K562 (cell line): ENCODE measurements at regions not wholly inside any gene's neighbourhood (a gene's known extent, or its start where the extent isn't known, plus 50 kb on each side); places are given as distances from the start of the nearest gene placed in this dataset.

ENCODE experiments used
- ATAC-seq: fragments of 200-7000 bp; cut with Tn5 transposase; 3 replicates; pipeline ENCODE4 v1.9.1; 2020; ENCODE audit warnings: moderate library complexity
- BruUV-seq: library from RNA; stranded (reverse); fragments of 400-500 nt; replicated peaks from 2 replicates; lab custom pipeline; 2021; lab: Mats Ljungman, UMichigan
- CTCF ChIA-PET: fragments of 300-600 bp; formaldehyde crosslinking; extraction: SDS; loops from one replicate; lab custom pipeline; 2021; ENCODE audit warnings: low intra/inter-chr PET ratio; lab: Yijun Ruan, JAX
- POLR2A ChIA-PET: fragments of 300-600, 350-650 bp; sonication (Branson Sonifier 250); formaldehyde crosslinking; extraction: SDS; loops from one replicate; lab custom pipeline; 2021; ENCODE audit warnings: antibody characterized with exemption, inconsistent platforms; lab: Yijun Ruan, JAX
- DNase-seq, 4 experiments: peaks; one replicate each; pipeline versions ENCODE4 v3.0.0 to v3.0.0-alpha.2; 2011 to 2018; ENCODE audit warnings: low spot score in 3 of 4, mixed read lengths in 3 of 4; ENCODE audit errors: extremely low read depth in 1 of 4
- FAIRE-seq: peaks from 2 replicates; lab custom pipeline; 2011; peaks lifted over from hg19 to GRCh38; lab: Jason Lieb, UNC
- H2AFZ ChIP-seq: 2 replicates; pipeline ENCODE4 v1.6.0; 2011; ENCODE audit warnings: low read depth, low read length, control low read depth, inconsistent platforms
- H3K27ac ChIP-seq: fragments of 200-600 bp; 3 replicates; pipeline ENCODE4 v1.8.0; 2011; ENCODE audit warnings: low read depth, mild to moderate bottlenecking, control low read depth, inconsistent platforms, low read length, moderate library complexity, mixed read lengths; ENCODE audit errors: extremely low read depth
- H3K27me3 ChIP-seq, 2 experiments: fragments of 300-600 bp in 1 of 2; 2 replicates in 1 of 2; 3 replicates in 1 of 2; pipeline versions ENCODE4 v1.6.0 to v1.8.0; 2011; ENCODE audit warnings: inconsistent platforms in 2 of 2, low read length in 2 of 2, mild to moderate bottlenecking in 1 of 2, mixed read lengths in 1 of 2, moderate library complexity in 1 of 2; ENCODE audit not compliant: control insufficient read depth in 2 of 2, insufficient read depth in 2 of 2
- H3K36me3 ChIP-seq: fragments of 300-600 bp; 3 replicates; pipeline ENCODE4 v1.8.0; 2011; ENCODE audit warnings: mild to moderate bottlenecking, low read length, inconsistent platforms; ENCODE audit not compliant: control insufficient read depth, insufficient read depth
- H3K4me1 ChIP-seq, 2 experiments: fragments of 200-600 bp in 1 of 2; replicated peaks in 1 of 2; 2 replicates in 1 of 2; 3 replicates in 1 of 2; pipeline versions ENCODE4 v1.5.1 to v1.8.0; 2011; ENCODE audit warnings: inconsistent platforms in 2 of 2, low read length in 2 of 2, mild to moderate bottlenecking in 1 of 2, mixed read lengths in 1 of 2, moderate library complexity in 1 of 2; ENCODE audit not compliant: control insufficient read depth in 2 of 2, insufficient read depth in 2 of 2
- H3K4me2 ChIP-seq: 2 replicates; pipeline ENCODE4 v1.6.1; 2011; ENCODE audit warnings: low read length, control low read depth, inconsistent platforms, mixed read lengths; ENCODE audit not compliant: insufficient read depth
- H3K4me3 ChIP-seq: fragments of 200-600 bp; sonication (generic), shearing (Covaris generic); 2 replicates; pipeline ENCODE4 v1.5.1; 2016; ENCODE audit warnings: control low read depth, inconsistent platforms
- H3K79me2 ChIP-seq: fragments of 200-600 bp; 3 replicates; pipeline ENCODE4 v1.8.0; 2011; ENCODE audit warnings: low read length, inconsistent platforms; ENCODE audit not compliant: control insufficient read depth, insufficient read depth
- H3K9ac ChIP-seq, 2 experiments: 2 replicates each; pipeline versions ENCODE4 v1.6.0 to v1.6.1; 2011; ENCODE audit warnings: low read depth in 2 of 2, low read length in 2 of 2, control low read depth in 1 of 2, inconsistent platforms in 1 of 2, mild to moderate bottlenecking in 1 of 2, mixed read lengths in 1 of 2; ENCODE audit not compliant: insufficient read depth in 1 of 2
- H3K9me1 ChIP-seq: one replicate; pipeline ENCODE4 v1.6.0; 2011; ENCODE audit warnings: inconsistent platforms, mild to moderate bottlenecking, low read length, moderate library complexity; ENCODE audit not compliant: control insufficient read depth, insufficient read depth
- H3K9me3 ChIP-seq: replicated peaks from 2 replicates; pipeline ENCODE4 v1.5.1; 2011; ENCODE audit warnings: low read depth, low read length, inconsistent platforms; ENCODE audit not compliant: control insufficient read depth, insufficient read depth
- H4K20me1 ChIP-seq: replicated peaks from 2 replicates; pipeline ENCODE4 v1.6.1; 2011; ENCODE audit warnings: low read length, inconsistent platforms, mixed read lengths; ENCODE audit not compliant: control insufficient read depth, insufficient read depth
- DACH1 ChIP-seq: fragments of 450-650 bp; IDR thresholded peaks from 2 replicates; pipeline ENCODE4 v1.6.1; 2018; ENCODE audit not compliant: partially characterized antibody
- TAF9B ChIP-seq: fragments of 450-650 bp; IDR thresholded peaks from 2 replicates; pipeline ENCODE4 v1.6.1; 2018; ENCODE audit warnings: mild to moderate bottlenecking; ENCODE audit not compliant: partially characterized antibody
- TBP ChIP-seq: optimal IDR thresholded peaks from 2 replicates; pipeline ENCODE3; 2011; ENCODE audit warnings: low read depth, low read length, improper control_type of control experiment
- WGBS: fragments of 100-300 bp; shearing (Covaris generic); methylation state at CpG from one replicate; pipeline ENCODE4 v1.1.6; 2016; ENCODE audit warnings: low coverage, mixed read lengths; ENCODE audit not compliant: insufficient coverage; ENCODE audit errors: missing lambda C conversion rate; 5-methylcytosine and 5-hydroxymethylcytosine counted together
- in situ Hi-C: fragments of 300-500 bp; cut with MboI; formaldehyde crosslinking; loops from 4 replicates; pipeline ENCODE4 v1.15.0; 2018; ENCODE audit warnings: inconsistent platforms, mixed read lengths
- intact Hi-C: fragments of 100-400 bp; cut with micrococcal nuclease; formaldehyde crosslinking; loops from 2 replicates; pipeline ENCODE4 v1.14.2; 2022
- TF ChIP-seq, protein P1 (sequence below): fragments of 450-650 bp; IDR thresholded peaks from 2 replicates; pipeline ENCODE4 v1.6.1; 2016

DNA sequence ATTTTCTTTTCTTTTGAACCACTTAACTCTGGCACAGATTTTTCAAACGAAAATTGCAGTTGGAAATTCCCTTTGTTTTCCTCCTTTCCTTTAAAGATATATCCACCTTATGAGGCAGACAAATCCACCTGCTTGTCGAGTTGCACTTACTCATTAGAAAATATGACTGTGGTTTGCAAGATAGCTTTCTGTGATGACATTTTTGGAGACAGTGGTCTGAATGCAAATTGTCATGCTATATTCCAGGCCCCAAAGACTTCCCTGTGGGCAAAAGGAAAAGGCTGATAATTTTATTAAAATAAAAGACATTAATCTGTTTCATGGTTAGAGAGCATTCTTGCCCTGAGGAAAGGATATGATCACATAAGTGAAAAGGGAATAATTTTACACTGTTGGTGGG is 120.6 kb downstream of the TNFSF18 start (continued):
- TF ChIP-seq TBP = no peak
- TF ChIP-seq, protein P1, sequence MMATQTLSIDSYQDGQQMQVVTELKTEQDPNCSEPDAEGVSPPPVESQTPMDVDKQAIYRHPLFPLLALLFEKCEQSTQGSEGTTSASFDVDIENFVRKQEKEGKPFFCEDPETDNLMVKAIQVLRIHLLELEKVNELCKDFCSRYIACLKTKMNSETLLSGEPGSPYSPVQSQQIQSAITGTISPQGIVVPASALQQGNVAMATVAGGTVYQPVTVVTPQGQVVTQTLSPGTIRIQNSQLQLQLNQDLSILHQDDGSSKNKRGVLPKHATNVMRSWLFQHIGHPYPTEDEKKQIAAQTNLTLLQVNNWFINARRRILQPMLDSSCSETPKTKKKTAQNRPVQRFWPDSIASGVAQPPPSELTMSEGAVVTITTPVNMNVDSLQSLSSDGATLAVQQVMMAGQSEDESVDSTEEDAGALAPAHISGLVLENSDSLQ = no peak

DNA sequence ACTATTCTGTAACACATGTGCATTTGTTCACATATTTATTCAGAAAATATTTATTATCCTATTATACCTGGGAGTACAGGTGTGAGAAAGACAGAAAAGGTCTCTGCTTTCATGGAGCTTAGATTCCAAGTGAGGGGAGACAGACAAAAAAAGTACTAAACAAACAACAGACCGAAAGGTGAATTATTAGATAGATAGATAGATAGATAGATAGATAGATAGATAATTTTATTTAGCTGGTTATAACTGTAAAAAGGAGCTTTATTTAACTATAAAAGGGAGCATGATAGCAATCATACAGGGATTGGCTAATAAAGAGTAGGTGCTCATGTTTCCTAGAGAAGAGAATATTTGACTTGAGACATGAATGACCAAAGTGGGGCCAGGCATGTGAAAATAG is 119.4 kb downstream of the TNFSF18 start:
- intact Hi-C loops = loop anchor here (10.0 kb wide), 1 partner anchor 187 kb away; no protein-coding TSS in a partner anchor
- WGBS = 31% methylated on average over 1 of the region's 1 CpG
- no peaks in the 10 kb centered on the region for H3K79me2 ChIP-seq
- no TSS peak for BruUV-seq
- no peaks in the 10 kb centered on the region for H4K20me1 ChIP-seq
- no peak overlapping the region for H2AFZ ChIP-seq
- H3K4me2 ChIP-seq = no peak overlapping the region
- peaks cover 4 to 28% of the 10 kb centered on the region in 2 experiments; a peak in 4 of 5 replicates for H3K4me1 ChIP-seq
- H3K9ac ChIP-seq = no peak overlapping the region
- in situ Hi-C loops = no loop called here
- no peak for DNase-seq
- peaks cover 4% of the 10 kb centered on the region for H3K9me3 ChIP-seq
- H3K36me3 ChIP-seq = no peaks in the 10 kb centered on the region
- no peaks in the 10 kb centered on the region for H3K27me3 ChIP-seq
- no peak for ATAC-seq
- CTCF ChIA-PET = interaction anchor here (0.7 kb wide), 1 partner anchor 33 kb away, joined by 3 read pairs; no protein-coding TSS in a partner anchor
- H3K27ac ChIP-seq = no peak overlapping the region
- no peaks in the 10 kb centered on the region for H3K9me1 ChIP-seq
- POLR2A ChIA-PET = no interaction called here
- H3K4me3 ChIP-seq = no peak overlapping the region
- TF ChIP-seq TAF9B (no peak), DACH1 (peak; percentile 96)
- TF ChIP-seq, all 486 proteins: peak for 1
- no peak for FAIRE-seq
